HEK293 (cell line): ENCODE measurements at regions not wholly inside any gene's neighbourhood (a gene's known extent, or its start where the extent isn't known, plus 50 kb on each side); places are given as distances from the start of the nearest gene placed in this dataset.

ENCODE experiments used
- CTCF ChIA-PET: fragments of 350-600 bp; formaldehyde crosslinking; extraction: SDS; loops from one replicate; lab custom pipeline; 2021; ENCODE audit warnings: antibody characterized with exemption; lab: Yijun Ruan, JAX
- POLR2A ChIA-PET: fragments of 300-600 bp; formaldehyde crosslinking; extraction: SDS; loops from one replicate; lab custom pipeline; 2020; ENCODE audit warnings: antibody characterized with exemption, inconsistent platforms; lab: Yijun Ruan, JAX
- H3K27ac ChIP-seq: fragments of 200-500 bp; sonication (Bioruptor generic); 2 replicates; pipeline ENCODE4 v1.5.1; 2014; ENCODE audit warnings: low read depth, low read length, control low read depth, inconsistent platforms; ENCODE audit errors: extremely low read depth
- H3K36me3 ChIP-seq, 2 experiments: fragments of 200-500 bp in 1 of 2; sonication (Bioruptor generic) in 1 of 2; 1 replicate in 1 of 2; 2 replicates in 1 of 2; pipeline ENCODE4 v1.5.1; 2014 to 2017; ENCODE audit warnings: inconsistent platforms in 2 of 2, low read length in 2 of 2; ENCODE audit not compliant: control insufficient read depth in 2 of 2, insufficient read depth in 1 of 2
- H3K4me1 ChIP-seq: fragments of 200-500 bp; sonication (Bioruptor generic); 2 replicates; pipeline ENCODE4 v1.5.1; 2014; ENCODE audit warnings: mild to moderate bottlenecking, low read length, inconsistent platforms; ENCODE audit not compliant: control insufficient read depth, insufficient read depth
- H3K4me3 ChIP-seq: 2 replicates; pipeline ENCODE4 v1.5.1; 2011; ENCODE audit warnings: low read depth, mild to moderate bottlenecking, control low read depth, low read length, moderate library complexity
- H3K9me3 ChIP-seq: fragments of 200-500 bp; sonication (Bioruptor generic); 2 replicates; pipeline ENCODE4 v1.5.1; 2014; ENCODE audit warnings: low read depth, low read length, inconsistent platforms; ENCODE audit not compliant: control insufficient read depth, insufficient read depth
- KLF10 ChIP-seq: fragments of 450-650 bp; IDR thresholded peaks from 2 replicates; pipeline ENCODE4 v1.5.1; 2018; ENCODE audit warnings: missing biosample characterization, mild to moderate bottlenecking, missing genetic modification characterization
- OSR2 ChIP-seq: fragments of 450-650 bp; formaldehyde crosslinking; IDR thresholded peaks from 2 replicates; pipeline ENCODE4 v1.5.1; 2016; ENCODE audit warnings: missing biosample characterization, missing genetic modification characterization
- OVOL3 ChIP-seq: fragments of 450-650 bp; formaldehyde crosslinking; IDR thresholded peaks from 2 replicates; pipeline ENCODE4 v1.5.1; 2016; ENCODE audit warnings: missing biosample characterization, missing genetic modification characterization
- ZBTB8A ChIP-seq: fragments of 450-650 bp; formaldehyde crosslinking; IDR thresholded peaks from 2 replicates; pipeline ENCODE4 v1.5.1; 2016; ENCODE audit warnings: missing biosample characterization, missing genetic modification characterization
- ZEB2 ChIP-seq: fragments of 450-650 bp; formaldehyde crosslinking; IDR thresholded peaks from 2 replicates; pipeline ENCODE4 v1.5.1; 2016; ENCODE audit warnings: missing biosample characterization, missing genetic modification characterization
- ZFP3 ChIP-seq: fragments of 450-650 bp; formaldehyde crosslinking; IDR thresholded peaks from 2 replicates; pipeline ENCODE4 v1.5.1; 2016; ENCODE audit warnings: low read depth, missing biosample characterization, missing genetic modification characterization
- ZNF10 ChIP-seq: fragments of 450-650 bp; formaldehyde crosslinking; IDR thresholded peaks from 2 replicates; pipeline ENCODE4 v1.5.1; 2017; ENCODE audit warnings: missing biosample characterization, missing genetic modification characterization
- ZNF133 ChIP-seq: fragments of 450-650 bp; formaldehyde crosslinking; IDR thresholded peaks from 2 replicates; pipeline ENCODE4 v1.5.1; 2016; ENCODE audit warnings: missing biosample characterization, missing genetic modification characterization
- ZNF16 ChIP-seq: fragments of 450-650 bp; formaldehyde crosslinking; IDR thresholded peaks from 2 replicates; pipeline ENCODE4 v1.5.1; 2016; ENCODE audit warnings: low read depth, missing biosample characterization, missing genetic modification characterization
- ZNF174 ChIP-seq: fragments of 450-650 bp; formaldehyde crosslinking; IDR thresholded peaks from 2 replicates; pipeline ENCODE4 v1.5.0; 2017; ENCODE audit warnings: missing biosample characterization, mild to moderate bottlenecking, missing genetic modification characterization
- ZNF175 ChIP-seq: fragments of 450-650 bp; formaldehyde crosslinking; IDR thresholded peaks from 2 replicates; pipeline ENCODE4 v1.5.1; 2016; ENCODE audit warnings: missing biosample characterization, missing genetic modification characterization
- ZNF529 ChIP-seq: fragments of 450-650 bp; formaldehyde crosslinking; IDR thresholded peaks from 2 replicates; pipeline ENCODE4 v1.5.1; 2017; ENCODE audit warnings: missing genetic modification characterization, missing biosample characterization; ENCODE audit not compliant: insufficient replicate concordance
- ZNF530 ChIP-seq: fragments of 450-650 bp; formaldehyde crosslinking; IDR thresholded peaks from 2 replicates; pipeline ENCODE4 v1.5.1; 2016; ENCODE audit warnings: low read depth, missing biosample characterization, missing genetic modification characterization
- ZNF555 ChIP-seq: fragments of 450-650 bp; formaldehyde crosslinking; conservative IDR thresholded peaks from 2 replicates; pipeline ENCODE4 v1.5.1; 2017; ENCODE audit warnings: missing biosample characterization, mild to moderate bottlenecking, missing genetic modification characterization, inconsistent platforms
- ZNF747 ChIP-seq: fragments of 450-650 bp; formaldehyde crosslinking; IDR thresholded peaks from 2 replicates; pipeline ENCODE4 v1.5.1; 2016; ENCODE audit warnings: missing biosample characterization, missing genetic modification characterization
- ZNF76 ChIP-seq: fragments of 450-650 bp; formaldehyde crosslinking; IDR thresholded peaks from 2 replicates; pipeline ENCODE4; 2016; ENCODE audit warnings: low read depth, missing biosample characterization, missing genetic modification characterization, borderline replicate concordance
- TF ChIP-seq, protein P1 (sequence below): fragments of 450-650 bp; formaldehyde crosslinking; IDR thresholded peaks from 2 replicates; pipeline ENCODE4 v1.5.1; 2016; ENCODE audit warnings: missing biosample characterization, missing genetic modification characterization
- TF ChIP-seq, protein P2 (sequence below): fragments of 450-650 bp; formaldehyde crosslinking; IDR thresholded peaks from 2 replicates; pipeline ENCODE4 v1.5.1; 2016; ENCODE audit warnings: missing biosample characterization, missing genetic modification characterization
- TF ChIP-seq, protein P3 (sequence below): fragments of 450-650 bp; formaldehyde crosslinking; IDR thresholded peaks from 2 replicates; pipeline ENCODE4 v1.5.1; 2017; ENCODE audit warnings: missing biosample characterization, mild to moderate bottlenecking, missing genetic modification characterization, moderate library complexity
- TF ChIP-seq, protein P4 (sequence below): fragments of 450-650 bp; formaldehyde crosslinking; IDR thresholded peaks from 2 replicates; pipeline ENCODE4 v1.5.1; 2016; ENCODE audit warnings: missing biosample characterization, missing genetic modification characterization, low read depth
- TF ChIP-seq, protein P5 (sequence below): fragments of 450-650 bp; formaldehyde crosslinking; IDR thresholded peaks from 2 replicates; pipeline ENCODE4 v1.5.1; 2016; ENCODE audit warnings: missing biosample characterization, missing genetic modification characterization

DNA sequence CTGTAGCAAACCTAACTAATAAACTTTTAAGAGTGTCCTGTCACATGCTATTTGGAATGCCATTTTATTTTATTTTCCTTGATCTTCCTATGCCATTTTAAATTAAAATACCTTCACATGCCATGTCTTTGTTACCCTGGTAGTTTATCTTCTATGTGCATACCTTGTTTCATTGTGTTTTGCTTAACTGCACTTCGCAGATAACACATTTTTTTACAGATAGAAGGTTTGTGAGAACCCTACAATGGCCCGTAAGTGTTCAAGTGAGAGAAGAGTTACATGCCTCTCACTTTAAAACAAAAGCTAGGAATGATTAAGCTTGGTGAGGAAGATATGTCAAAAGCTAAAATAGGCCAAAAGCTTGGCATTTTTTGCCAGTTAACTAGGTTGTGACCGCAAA, 744.1 kb downstream of the STIM2 start:
- CTCF ChIA-PET, result no interaction called here
- POLR2A ChIA-PET, result no interaction called here
- H3K4me1 ChIP-seq, result no peaks in the 10 kb centered on the region
- H3K4me3 ChIP-seq, result no peak overlapping the region
- no peak overlapping the region for H3K27ac ChIP-seq
- no peaks in the 10 kb centered on the region for H3K36me3 ChIP-seq
- TF ChIP-seq, protein P1, sequence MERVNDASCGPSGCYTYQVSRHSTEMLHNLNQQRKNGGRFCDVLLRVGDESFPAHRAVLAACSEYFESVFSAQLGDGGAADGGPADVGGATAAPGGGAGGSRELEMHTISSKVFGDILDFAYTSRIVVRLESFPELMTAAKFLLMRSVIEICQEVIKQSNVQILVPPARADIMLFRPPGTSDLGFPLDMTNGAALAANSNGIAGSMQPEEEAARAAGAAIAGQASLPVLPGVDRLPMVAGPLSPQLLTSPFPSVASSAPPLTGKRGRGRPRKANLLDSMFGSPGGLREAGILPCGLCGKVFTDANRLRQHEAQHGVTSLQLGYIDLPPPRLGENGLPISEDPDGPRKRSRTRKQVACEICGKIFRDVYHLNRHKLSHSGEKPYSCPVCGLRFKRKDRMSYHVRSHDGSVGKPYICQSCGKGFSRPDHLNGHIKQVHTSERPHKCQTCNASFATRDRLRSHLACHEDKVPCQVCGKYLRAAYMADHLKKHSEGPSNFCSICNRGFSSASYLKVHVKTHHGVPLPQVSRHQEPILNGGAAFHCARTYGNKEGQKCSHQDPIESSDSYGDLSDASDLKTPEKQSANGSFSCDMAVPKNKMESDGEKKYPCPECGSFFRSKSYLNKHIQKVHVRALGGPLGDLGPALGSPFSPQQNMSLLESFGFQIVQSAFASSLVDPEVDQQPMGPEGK (tag by site-specific recombination), result no peak
- TF ChIP-seq ZNF529 (tag by site-specific recombination) (no peak), ZNF747 (tag by site-specific recombination) (no peak), ZNF175 (no peak), OSR2 (tag by site-specific recombination) (no peak), ZNF555 (tag by site-specific recombination) (no peak), KLF10 (tag by site-specific recombination) (no peak), ZNF530 (no peak), ZNF10 (tag by site-specific recombination) (no peak)
- TF ChIP-seq, protein P2, sequence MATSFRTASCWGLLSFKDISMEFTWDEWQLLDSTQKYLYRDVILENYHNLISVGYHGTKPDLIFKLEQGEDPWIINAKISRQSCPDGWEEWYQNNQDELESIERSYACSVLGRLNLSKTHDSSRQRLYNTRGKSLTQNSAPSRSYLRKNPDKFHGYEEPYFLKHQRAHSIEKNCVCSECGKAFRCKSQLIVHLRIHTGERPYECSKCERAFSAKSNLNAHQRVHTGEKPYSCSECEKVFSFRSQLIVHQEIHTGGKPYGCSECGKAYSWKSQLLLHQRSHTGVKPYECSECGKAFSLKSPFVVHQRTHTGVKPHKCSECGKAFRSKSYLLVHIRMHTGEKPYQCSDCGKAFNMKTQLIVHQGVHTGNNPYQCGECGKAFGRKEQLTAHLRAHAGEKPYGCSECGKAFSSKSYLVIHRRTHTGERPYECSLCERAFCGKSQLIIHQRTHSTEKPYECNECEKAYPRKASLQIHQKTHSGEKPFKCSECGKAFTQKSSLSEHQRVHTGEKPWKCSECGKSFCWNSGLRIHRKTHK (tag by site-specific recombination), result no peak
- TF ChIP-seq, protein P3, sequence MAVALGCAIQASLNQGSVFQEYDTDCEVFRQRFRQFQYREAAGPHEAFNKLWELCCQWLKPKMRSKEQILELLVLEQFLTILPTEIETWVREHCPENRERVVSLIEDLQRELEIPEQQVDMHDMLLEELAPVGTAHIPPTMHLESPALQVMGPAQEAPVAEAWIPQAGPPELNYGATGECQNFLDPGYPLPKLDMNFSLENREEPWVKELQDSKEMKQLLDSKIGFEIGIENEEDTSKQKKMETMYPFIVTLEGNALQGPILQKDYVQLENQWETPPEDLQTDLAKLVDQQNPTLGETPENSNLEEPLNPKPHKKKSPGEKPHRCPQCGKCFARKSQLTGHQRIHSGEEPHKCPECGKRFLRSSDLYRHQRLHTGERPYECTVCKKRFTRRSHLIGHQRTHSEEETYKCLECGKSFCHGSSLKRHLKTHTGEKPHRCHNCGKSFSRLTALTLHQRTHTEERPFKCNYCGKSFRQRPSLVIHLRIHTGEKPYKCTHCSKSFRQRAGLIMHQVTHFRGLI (tag by site-specific recombination), result no peak
- no peaks in the 10 kb centered on the region for H3K9me3 ChIP-seq

DNA sequence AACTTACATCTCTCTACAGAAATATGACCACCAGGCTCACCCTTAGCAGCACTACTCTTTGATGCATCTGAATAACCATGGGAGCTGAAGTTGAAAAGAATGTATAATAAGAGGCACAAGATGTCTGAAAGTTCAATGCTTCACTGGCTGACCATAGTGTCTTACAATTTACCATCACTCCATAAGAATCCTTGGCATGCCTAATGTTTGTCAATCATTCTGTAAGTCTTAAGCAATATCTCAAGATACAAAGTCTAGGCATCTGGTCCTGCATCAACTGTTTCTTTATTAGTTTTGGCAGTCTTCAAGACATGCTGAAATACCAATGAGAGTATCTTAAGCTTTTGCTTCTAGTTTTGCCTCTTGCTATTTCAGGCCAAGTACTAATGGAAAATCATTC, 755.5 kb downstream of the STIM2 start:
- H3K36me3 ChIP-seq, result no peaks in the 10 kb centered on the region
- TF ChIP-seq ZNF555 (tag by site-specific recombination) (no peak), ZNF133 (no peak), ZEB2 (tag by site-specific recombination) (no peak), ZBTB8A (no peak), ZNF16 (tag by site-specific recombination) (no peak), ZFP3 (tag by site-specific recombination) (no peak), ZNF76 (tag by site-specific recombination) (no peak), ZNF174 (tag by site-specific recombination) (no peak), OVOL3 (tag by site-specific recombination) (no peak)
- TF ChIP-seq, protein P4, sequence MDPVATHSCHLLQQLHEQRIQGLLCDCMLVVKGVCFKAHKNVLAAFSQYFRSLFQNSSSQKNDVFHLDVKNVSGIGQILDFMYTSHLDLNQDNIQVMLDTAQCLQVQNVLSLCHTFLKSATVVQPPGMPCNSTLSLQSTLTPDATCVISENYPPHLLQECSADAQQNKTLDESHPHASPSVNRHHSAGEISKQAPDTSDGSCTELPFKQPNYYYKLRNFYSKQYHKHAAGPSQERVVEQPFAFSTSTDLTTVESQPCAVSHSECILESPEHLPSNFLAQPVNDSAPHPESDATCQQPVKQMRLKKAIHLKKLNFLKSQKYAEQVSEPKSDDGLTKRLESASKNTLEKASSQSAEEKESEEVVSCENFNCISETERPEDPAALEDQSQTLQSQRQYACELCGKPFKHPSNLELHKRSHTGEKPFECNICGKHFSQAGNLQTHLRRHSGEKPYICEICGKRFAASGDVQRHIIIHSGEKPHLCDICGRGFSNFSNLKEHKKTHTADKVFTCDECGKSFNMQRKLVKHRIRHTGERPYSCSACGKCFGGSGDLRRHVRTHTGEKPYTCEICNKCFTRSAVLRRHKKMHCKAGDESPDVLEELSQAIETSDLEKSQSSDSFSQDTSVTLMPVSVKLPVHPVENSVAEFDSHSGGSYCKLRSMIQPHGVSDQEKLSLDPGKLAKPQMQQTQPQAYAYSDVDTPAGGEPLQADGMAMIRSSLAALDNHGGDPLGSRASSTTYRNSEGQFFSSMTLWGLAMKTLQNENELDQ (tag by site-specific recombination), result no peak
- TF ChIP-seq, protein P5, sequence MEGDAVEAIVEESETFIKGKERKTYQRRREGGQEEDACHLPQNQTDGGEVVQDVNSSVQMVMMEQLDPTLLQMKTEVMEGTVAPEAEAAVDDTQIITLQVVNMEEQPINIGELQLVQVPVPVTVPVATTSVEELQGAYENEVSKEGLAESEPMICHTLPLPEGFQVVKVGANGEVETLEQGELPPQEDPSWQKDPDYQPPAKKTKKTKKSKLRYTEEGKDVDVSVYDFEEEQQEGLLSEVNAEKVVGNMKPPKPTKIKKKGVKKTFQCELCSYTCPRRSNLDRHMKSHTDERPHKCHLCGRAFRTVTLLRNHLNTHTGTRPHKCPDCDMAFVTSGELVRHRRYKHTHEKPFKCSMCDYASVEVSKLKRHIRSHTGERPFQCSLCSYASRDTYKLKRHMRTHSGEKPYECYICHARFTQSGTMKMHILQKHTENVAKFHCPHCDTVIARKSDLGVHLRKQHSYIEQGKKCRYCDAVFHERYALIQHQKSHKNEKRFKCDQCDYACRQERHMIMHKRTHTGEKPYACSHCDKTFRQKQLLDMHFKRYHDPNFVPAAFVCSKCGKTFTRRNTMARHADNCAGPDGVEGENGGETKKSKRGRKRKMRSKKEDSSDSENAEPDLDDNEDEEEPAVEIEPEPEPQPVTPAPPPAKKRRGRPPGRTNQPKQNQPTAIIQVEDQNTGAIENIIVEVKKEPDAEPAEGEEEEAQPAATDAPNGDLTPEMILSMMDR, result no peak
- H3K4me1 ChIP-seq, result no peaks in the 10 kb centered on the region
- POLR2A ChIA-PET, result no interaction called here
- H3K4me3 ChIP-seq, result no peak overlapping the region
- no peaks in the 10 kb centered on the region for H3K9me3 ChIP-seq
- H3K27ac ChIP-seq, result no peak overlapping the region
- CTCF ChIA-PET, result no interaction called here
